ENCODE measurements at regions not wholly inside any gene's neighbourhood (a gene's known extent, or its start where the extent isn't known, plus 50 kb on each side); places are given as distances from the start of the nearest gene placed in this dataset.

GRCh38 chr18:29406996-29407395, 1230.1 kb upstream of the CDH2 start:
- H3K9me3 ChIP-seq (ENCODE audit: control insufficient read depth, insufficient read depth, low read depth, low read length), result no peaks in the 10 kb centered on the region
- intact Hi-C loops (cut with micrococcal nuclease; ENCODE audit: unreplicated experiment), result no loop called here
- no peaks in the 10 kb centered on the region for H3K36me3 ChIP-seq (ENCODE audit: control insufficient read depth, insufficient read depth, low read length)
- POLR2A ChIA-PET, result no interaction called here
- CTCF ChIA-PET, result no interaction called here
- no peak overlapping the region for H3K27ac ChIP-seq (ENCODE audit: low read length)
- ATAC-seq (no peak), DNase-seq (ENCODE audit: low read depth, low spot score) (no peak)
- in situ Hi-C loops (cut with HindIII; ENCODE audit: low pct_unique_long_range_greater_than_20kb, low sequenced_read_pairs), result no loop called here
- TF ChIP-seq, protein P1, sequence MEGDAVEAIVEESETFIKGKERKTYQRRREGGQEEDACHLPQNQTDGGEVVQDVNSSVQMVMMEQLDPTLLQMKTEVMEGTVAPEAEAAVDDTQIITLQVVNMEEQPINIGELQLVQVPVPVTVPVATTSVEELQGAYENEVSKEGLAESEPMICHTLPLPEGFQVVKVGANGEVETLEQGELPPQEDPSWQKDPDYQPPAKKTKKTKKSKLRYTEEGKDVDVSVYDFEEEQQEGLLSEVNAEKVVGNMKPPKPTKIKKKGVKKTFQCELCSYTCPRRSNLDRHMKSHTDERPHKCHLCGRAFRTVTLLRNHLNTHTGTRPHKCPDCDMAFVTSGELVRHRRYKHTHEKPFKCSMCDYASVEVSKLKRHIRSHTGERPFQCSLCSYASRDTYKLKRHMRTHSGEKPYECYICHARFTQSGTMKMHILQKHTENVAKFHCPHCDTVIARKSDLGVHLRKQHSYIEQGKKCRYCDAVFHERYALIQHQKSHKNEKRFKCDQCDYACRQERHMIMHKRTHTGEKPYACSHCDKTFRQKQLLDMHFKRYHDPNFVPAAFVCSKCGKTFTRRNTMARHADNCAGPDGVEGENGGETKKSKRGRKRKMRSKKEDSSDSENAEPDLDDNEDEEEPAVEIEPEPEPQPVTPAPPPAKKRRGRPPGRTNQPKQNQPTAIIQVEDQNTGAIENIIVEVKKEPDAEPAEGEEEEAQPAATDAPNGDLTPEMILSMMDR (IDR thresholded peaks at IDR 0.05), result no peak
- no peak for TF ChIP-seq TCF7L2 (IDR thresholded peaks at IDR 0.05; ENCODE audit: low read depth, low read length)
- no peak for TF ChIP-seq SIN3A (IDR thresholded peaks at IDR 0.05; ENCODE audit: borderline replicate concordance, insufficient read depth, low read depth, low read length)
- TF ChIP-seq REST (IDR thresholded peaks at IDR 0.05; ENCODE audit: insufficient read depth in 1 of 2, low read depth in 2 of 2, low read length in 1 of 2), result no peak
- TF ChIP-seq POLR2AphosphoS5 (IDR thresholded peaks at IDR 0.05; ENCODE audit: low read depth, low read length), result no peak
- no peaks in the 10 kb centered on the region for H3K27me3 ChIP-seq (ENCODE audit: control insufficient read depth, insufficient read depth, low read length)
- BruUV-seq (replicated peaks), result no TSS peak
- H3K4me3 ChIP-seq (ENCODE audit: low read depth in 2 of 2, low read length in 2 of 2), result no peak overlapping the region
- H3K4me1 ChIP-seq (ENCODE audit: control insufficient read depth, insufficient read depth, low read length), result no peaks in the 10 kb centered on the region

- Histone ChIP-seq H3K36me3 (ENCODE audit: control insufficient read depth, insufficient read depth, low read length) (no peaks in the 10 kb centered on the region), H3K9me3 (ENCODE audit: control insufficient read depth, insufficient read depth, low read depth, low read length) (no peaks in the 10 kb centered on the region), H3K27me3 (ENCODE audit: control insufficient read depth, insufficient read depth, low read length) (no peaks in the 10 kb centered on the region), H3K4me3 (ENCODE audit: low read depth in 2 of 2, low read length in 2 of 2) (no peak overlapping the region), H3K27ac (ENCODE audit: low read length) (no peak overlapping the region), H3K4me1 (ENCODE audit: control insufficient read depth, insufficient read depth, low read length) (no peaks in the 10 kb centered on the region)
- in situ Hi-C loops (cut with HindIII; ENCODE audit: low pct_unique_long_range_greater_than_20kb, low sequenced_read_pairs) (no loop called here), intact Hi-C loops (cut with micrococcal nuclease; ENCODE audit: unreplicated experiment) (no loop called here)
- no peak for TF ChIP-seq REST (IDR thresholded peaks at IDR 0.05; ENCODE audit: insufficient read depth in 1 of 2, low read depth in 2 of 2, low read length in 1 of 2)
- TF ChIP-seq SIN3A (IDR thresholded peaks at IDR 0.05; ENCODE audit: borderline replicate concordance, insufficient read depth, low read depth, low read length), result no peak
- TF ChIP-seq TCF7L2 (IDR thresholded peaks at IDR 0.05; ENCODE audit: low read depth, low read length), result no peak
- no peak for TF ChIP-seq POLR2AphosphoS5 (IDR thresholded peaks at IDR 0.05; ENCODE audit: low read depth, low read length)
- TF ChIP-seq, protein P1 (IDR thresholded peaks at IDR 0.05), result no peak
- no peak for ATAC-seq
- no TSS peak for BruUV-seq (replicated peaks)
- ChIA-PET CTCF (no interaction called here), POLR2A (no interaction called here)
- no peak for DNase-seq (ENCODE audit: low read depth, low spot score)
Measured at GRCh38 chr18:29397536-29397935, 1220.6 kb upstream of the CDH2 start.

Measured in Panc1 (cell line).